NOMO-1 (cell line): ENCODE measurements at regions not wholly inside any gene's neighbourhood (a gene's known extent, or its start where the extent isn't known, plus 50 kb on each side); places are given as distances from the start of the nearest gene placed in this dataset.
"Not testable (repeated sequence)": the region's sequence is repeated elsewhere in the genome, so short reads cannot be mapped to it uniquely, and the experiment has no call there.

ENCODE experiments used
- DNase-seq, 2 experiments: peaks; one replicate each; lab custom pipeline; 2025; ENCODE audit not compliant: unreplicated experiment in 2 of 2; lab: John Stamatoyannopoulos, UW

DNA sequence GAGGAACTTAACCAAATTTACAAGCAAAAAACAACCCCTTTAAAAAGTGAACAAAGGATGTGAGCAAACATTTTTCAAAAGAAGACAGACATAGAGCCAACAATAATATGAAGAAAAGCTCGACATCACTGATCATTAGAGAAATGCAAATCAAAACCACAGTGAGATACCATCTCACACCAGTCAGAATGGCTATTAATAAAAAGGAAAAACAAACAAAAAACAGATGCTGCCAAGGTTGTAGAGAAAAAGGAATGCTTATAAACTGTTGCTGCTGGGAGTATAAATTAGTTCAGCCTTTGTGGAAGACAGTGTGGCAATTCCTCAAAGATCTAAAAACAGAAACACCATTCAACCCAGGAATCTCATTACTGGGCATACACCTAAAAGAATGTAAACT lies 527.8 kb upstream of the PTCHD4 start:
- not testable (repeated sequence) for DNase-seq

DNA sequence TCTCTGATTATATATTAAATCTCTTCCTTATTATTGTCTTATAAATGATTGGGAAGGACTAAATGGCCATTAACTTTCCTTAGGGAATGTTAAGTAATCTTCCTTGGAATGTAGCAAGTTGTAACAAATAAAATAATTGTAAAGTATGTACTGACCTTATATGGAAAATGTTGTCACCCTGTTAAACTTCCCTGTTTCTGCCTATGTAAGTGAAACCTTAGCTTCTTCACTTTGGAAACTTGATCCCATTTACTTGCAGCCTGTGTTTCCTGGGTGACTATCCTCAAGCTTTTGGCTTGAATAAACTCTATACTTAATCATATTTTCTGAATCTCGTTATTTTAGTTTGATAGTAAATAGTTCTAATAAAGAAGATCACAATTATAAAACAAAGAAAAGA lies 519.5 kb upstream of the PTCHD4 start:
- no peak for DNase-seq

- no peak for DNase-seq
These were observed 517.3 kb upstream of the PTCHD4 start for GRCh38 chr6:48628316-48628715.

DNA sequence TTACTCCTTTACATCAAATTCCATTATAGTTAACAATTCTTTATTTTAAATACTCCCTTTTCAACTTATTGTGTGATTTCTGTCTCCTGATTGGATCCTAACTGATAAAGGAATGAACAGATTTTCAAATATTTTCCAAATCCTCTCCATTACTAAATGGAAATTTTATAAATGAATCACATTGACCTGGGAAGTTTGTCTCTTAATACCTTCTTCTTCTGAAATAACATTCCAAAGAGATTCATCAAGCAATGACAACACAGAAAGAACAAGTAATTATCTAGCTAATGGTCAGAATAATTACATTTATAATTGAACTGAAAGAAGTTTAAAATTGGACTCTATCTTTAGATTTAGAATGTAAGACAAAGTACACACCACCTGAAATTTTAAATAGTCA lies 515.4 kb upstream of the PTCHD4 start:
- no peak for DNase-seq

- DNase-seq = no peak
These were observed 513.6 kb upstream of the PTCHD4 start for GRCh38 chr6:48624631-48625030.

GRCh38 chr6:48619771-48620170 lies 508.8 kb upstream of the PTCHD4 start:
- DNase-seq = no peak

DNA sequence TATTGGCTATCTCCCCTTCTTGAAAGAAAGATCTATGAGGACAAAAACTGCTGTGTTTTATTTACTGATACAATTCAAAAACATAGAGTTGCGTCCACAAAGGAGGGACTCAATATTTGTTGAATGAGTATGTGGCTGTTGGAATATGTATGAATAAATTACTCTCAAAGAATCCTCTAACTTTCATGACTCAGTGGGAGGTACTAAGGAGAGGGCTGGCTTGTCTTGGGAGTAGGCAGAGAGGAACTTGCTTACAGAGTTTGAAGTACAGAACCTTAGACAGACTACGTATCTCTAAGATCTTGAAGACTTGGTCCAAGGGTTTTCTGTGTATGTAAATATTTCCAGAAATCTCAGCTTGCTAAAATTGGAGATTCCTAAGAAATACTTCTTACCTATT lies 504.0 kb upstream of the PTCHD4 start:
- no peak for DNase-seq

- no peak for DNase-seq
These were observed 503.3 kb upstream of the PTCHD4 start for GRCh38 chr6:48614326-48614725.

DNA sequence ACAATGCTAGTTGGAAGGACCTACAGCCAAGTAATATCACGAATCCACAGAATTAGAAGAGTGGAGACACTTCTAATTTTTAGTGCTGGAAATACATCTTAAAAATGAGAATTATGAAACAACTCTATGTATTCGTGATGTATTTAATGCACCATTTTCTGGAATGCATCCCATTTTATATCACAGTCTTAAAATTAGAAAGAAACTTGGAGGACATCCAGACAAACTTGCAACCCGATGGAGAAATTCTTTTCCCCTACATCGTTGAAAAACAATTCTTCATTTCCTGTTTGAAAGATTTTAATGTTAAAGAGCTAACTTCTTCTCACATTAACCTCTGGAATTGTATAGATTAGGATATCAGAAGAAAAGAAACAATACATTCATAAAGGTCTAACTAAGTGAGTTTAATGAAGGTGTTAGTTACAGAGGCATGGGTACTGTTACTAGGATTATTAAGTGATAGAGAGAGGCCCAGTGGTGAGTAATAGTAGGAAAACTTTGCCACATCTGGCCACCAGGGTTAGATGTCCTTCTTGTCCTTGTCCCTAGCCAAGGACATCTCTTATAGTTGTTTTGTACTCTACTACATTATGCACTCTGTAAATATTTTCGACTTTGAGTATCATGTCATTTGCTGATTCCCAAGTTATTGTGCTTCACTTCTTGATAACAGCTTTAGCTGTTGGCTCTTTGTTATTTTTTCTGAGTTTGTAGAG lies 502.4 kb upstream of the PTCHD4 start:
- no peak for DNase-seq

DNA sequence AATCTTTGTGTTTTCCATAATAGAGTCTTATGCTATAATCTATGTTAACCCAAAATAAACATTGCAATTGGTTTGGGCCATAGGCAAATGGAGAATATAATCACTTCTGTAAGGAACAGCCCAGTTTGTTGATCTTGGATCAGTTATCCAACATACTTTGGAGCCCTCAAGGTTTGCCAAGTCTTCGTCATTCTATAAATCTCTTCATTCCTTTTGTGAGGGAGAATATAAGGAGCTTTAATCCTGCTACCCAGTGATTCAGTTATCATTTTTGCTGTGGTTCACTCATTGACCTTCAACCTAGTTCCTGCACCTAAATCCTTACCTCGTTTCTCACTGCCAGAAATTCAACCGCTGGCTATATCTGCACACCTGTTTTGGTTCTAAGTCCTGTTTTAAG lies 500.3 kb upstream of the PTCHD4 start:
- DNase-seq = no peak

DNA sequence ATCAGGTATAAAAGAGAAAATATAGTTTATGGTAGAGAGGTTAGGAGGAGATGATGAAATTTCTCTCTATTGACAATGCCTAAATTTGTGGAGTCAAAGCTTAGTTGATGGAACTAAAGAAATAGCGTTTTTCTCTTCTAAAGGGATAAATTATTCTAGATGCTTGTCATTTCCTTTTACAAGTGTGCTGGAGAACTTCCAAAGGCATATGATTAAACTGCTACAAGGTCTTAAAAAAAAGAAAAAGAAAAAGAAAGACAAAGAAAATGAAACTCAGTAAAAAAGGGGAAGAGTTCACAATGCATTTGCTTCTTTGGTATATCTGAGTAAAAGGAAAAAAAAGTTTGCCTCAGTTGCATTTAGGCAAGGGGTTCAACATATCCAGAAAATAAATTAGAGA lies 499.8 kb upstream of the PTCHD4 start:
- DNase-seq = no peak

DNA sequence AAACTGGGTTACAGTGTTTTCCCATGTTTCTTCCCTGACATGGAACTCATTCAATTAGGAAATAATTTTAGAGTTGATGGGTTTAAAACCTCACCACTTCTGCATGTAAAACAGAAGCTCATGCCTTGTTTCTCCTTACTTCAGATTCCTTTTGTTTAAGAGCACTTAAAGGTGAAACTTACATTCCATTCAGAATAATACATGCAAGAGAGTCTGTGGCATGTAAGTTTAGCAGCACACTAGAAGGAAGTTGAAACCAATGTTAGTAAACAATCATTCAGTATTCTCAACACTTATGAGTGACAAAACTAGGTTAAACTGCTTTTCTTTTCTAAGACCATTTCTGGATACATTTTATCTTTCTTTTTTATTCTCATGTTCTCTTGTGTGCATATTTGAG lies 495.6 kb upstream of the PTCHD4 start:
- no peak for DNase-seq

- DNase-seq = no peak
These were observed 487.0 kb upstream of the PTCHD4 start for GRCh38 chr6:48597951-48598350.

- no peak for DNase-seq
These were observed 485.8 kb upstream of the PTCHD4 start for GRCh38 chr6:48596830-48597229.

GRCh38 chr6:48591158-48591557 lies 480.2 kb upstream of the PTCHD4 start:
- not testable (repeated sequence) for DNase-seq

DNA sequence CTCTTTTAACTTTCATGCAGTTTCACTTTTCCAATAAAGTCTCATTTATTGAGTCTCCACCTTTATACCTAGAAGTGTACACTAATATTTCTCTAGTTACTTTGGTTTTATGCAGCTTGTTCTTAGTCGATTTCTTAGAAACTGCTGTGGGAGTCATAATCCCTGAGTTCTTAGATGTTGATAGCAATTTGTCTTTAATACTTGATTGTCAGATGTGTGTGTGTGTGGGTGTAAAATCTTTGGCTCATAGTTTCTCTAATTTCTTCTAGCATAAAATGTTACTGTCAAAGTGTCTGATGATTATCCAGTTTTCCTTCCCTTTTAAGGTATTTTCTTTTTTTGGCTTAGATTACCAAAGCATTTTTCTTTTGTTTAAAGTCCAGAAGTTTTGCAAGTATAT lies 473.8 kb upstream of the PTCHD4 start:
- no peak for DNase-seq

GRCh38 chr6:48570656-48571055 lies 459.7 kb upstream of the PTCHD4 start:
- no peak for DNase-seq

DNA sequence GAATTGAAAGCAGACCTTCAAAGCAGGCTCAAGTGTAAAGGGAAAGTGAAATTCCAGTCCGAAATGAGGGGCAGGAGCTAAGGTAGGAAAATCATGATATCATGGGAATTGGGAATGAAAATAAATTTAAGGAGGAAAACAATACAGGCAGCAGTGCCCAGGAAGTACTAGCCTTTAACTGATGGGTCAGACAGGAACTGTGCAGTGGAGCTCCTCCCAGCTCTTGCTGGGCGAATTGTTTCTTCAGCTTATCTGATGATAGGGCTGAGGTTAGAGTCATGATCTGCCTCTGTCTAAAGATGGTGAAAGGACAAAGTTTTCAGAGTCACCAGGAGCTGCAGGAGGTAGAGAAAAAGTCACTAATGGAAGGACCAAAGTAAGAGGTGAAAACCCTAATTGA lies 457.9 kb upstream of the PTCHD4 start:
- no peak for DNase-seq

GRCh38 chr6:48567016-48567415 lies 456.0 kb upstream of the PTCHD4 start:
- DNase-seq = no peak

GRCh38 chr6:48564036-48564820 lies 453.2 kb upstream of the PTCHD4 start:
- DNase-seq = no peak

GRCh38 chr6:48563433-48563832 lies 452.4 kb upstream of the PTCHD4 start:
- no peak for DNase-seq

DNA sequence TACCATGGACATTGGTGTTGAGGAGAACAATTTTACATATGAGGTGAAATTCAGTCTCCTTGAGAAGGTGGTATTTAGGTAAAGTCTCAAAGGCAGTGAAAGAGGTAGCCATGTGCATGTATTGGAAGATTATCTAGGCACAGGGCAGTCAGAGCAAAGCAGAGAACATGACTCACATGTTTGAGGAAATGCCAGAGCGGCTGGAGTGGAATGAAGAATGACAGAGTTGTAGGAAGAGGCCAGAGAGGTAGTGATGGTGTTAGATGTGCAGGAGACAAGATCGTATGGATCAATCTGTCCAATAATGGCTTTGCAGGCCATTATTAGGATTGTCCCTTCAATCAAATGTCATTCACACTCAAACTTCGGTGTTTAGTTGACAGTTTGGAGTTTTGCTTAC lies 449.4 kb upstream of the PTCHD4 start:
- DNase-seq = no peak
